Ramos (cell line): ENCODE measurements at regions not wholly inside any gene's neighbourhood (a gene's known extent, or its start where the extent isn't known, plus 50 kb on each side); places are given as distances from the start of the nearest gene placed in this dataset.

Source experiments
- in situ Hi-C: fragments of 300-500 bp; cut with MboI; formaldehyde crosslinking; loops from one replicate; pipeline ENCODE4 v1.14.3; 2022; ENCODE audit warnings: low sequenced_read_pairs; ENCODE audit not compliant: unreplicated experiment

DNA sequence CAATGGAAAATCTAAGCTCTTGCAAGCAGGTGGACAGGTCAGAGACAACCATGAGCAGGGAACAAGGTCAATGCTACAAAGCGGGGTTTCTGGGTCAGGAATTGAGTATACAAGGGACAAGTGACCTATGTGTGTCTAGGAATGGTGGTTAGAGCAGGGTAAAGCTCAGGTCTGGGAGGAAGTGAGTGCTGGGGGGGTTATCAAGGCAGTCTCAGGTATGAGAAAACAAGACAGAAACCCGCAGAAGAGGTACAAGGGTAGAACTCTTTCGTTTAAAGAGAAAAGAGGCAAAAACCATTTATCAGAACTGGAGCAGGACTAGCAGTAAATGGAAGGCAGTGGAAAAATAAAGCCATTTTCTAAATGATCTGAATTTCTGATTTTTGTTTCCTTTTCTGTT lies 298.4 kb downstream of the ALDH8A1 start:
- in situ Hi-C loops: no loop called here

DNA sequence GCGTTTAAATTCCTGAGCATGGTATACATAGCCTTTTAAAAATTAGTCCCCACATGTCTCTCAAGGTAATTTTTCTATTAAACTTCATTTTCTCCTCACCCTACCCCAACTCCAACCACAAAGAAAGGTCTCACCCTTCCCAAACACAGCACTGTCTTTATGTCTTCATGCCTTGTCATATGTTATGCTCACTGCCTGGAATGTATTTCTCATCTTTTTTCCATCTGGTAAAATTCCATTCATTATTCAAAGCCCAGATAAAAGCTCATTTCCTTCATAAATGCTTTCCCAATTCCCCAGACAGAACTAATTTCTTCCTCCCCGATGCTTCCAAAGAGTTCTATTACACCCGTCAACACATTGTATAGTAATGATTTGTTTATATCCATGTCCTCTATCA lies 302.0 kb downstream of the ALDH8A1 start:
- in situ Hi-C loops: loop anchor here (25.0 kb wide), 1 partner anchor 289 kb away; no protein-coding TSS in a partner anchor

DNA sequence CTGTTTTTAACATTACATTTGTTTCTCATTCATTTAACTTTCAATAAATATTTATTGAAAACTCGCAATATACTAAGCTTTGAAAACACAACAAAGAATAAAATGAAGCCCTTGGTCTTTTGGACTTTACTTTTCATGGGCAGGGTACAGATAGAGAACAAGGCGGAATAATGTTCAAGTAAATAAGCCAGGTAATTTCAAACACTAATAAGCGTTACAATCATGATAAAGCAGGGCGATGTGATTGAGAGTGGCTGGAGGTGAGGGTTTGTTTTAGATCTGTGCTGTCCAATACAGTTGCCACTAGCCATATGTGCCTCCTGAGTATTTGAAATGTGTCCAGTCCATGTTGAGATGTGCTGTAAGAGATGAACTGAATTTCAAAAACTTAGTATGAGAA lies 307.1 kb downstream of the ALDH8A1 start:
- in situ Hi-C loops: loop anchor here (25.0 kb wide), 1 partner anchor 294 kb away; no protein-coding TSS in a partner anchor

DNA sequence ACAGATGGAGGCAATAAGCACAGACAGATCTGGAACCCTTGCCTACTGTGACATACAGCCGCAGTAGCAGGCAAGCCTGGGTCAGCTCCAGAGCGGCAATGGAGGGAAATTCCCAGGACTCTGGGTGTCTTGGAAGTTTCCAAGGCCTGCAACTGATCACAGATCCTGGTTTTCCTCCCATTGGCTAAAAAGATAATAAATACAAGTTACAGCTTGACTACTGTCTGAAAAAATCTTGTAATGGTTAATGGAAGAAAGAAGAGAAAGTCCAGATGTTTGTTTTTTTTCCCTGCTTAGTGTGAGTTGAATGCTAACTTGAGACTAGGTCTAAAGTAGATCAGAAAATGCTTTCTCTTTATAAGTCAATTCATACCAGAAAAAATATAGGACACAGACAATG lies 307.6 kb downstream of the ALDH8A1 start:
- in situ Hi-C loops: loop anchor here (25.0 kb wide), 1 partner anchor 295 kb away; no protein-coding TSS in a partner anchor

DNA sequence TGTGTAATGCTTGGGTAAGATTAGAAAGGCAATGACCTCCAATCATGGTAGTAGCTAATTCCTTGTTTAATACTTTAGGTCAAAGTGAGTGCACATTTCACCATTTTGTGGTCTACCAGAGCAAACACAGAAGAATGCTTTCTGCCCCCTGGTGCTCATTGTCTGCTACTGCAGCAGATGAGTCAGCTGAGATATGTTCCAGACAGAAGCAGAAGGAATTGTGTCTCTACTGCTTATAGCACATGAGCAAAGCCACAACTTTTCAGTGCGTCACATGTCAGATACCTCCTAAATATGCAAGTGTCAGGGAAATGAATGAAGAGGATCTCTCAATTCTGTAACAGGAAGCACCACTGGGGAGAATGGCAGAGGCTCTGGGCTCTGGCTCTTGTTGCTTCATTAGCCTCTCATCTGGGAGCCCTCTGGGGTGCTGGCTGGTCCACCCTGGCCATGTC lies 308.9 kb downstream of the ALDH8A1 start:
- in situ Hi-C loops: loop anchor here (25.0 kb wide), 1 partner anchor 296 kb away; no protein-coding TSS in a partner anchor

DNA sequence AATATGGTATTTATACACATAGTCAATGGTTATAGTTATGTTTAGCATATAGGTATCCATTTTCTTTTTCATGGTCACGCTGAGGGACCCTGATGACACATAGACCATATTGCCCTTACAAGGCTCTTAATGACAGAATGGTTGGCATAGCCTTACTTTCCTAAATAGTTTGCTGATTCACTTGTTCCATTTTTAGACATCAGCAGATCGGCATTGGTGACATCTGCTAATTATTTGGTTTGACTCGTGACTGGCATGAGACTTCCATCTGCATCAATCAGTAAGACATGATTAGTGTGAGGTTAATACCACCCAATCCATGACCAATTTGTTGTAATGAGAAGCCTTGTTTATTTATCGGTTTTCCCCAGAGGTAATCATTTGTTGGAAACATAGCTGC lies 309.7 kb downstream of the ALDH8A1 start:
- in situ Hi-C loops: loop anchor here (25.0 kb wide), 1 partner anchor 297 kb away; no protein-coding TSS in a partner anchor

DNA sequence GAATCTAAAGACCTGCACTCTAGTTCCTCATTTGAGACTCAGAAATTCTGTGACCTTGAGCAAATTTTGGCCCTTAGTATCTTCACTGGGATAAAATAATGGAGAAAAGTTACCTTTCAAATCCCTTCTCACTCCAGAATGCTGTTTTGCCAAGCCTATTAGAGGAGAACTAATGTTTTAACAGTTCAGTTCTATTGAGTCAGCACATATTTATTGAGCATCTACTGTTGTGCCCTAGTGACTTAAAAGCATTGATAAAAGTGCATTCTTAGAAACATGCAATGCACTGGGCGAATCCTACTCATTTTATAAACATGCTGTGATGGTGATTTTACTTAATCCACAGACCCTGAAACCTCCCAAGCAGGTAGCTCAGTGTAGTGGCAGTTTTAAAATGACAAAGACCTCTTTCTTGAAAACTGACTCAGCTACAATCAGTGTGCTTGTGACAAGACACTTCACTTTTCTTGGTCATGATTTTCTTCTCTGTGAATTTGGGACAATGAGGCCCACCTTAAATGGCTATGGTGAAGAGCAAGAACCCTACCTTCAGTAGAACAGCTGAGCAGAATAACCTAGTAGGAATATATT lies 312.0 kb downstream of the ALDH8A1 start:
- in situ Hi-C loops: loop anchor here (10.0 to 25.0 kb wide), 2 partner anchors 299 to 473 kb away; no protein-coding TSS in a partner anchor

DNA sequence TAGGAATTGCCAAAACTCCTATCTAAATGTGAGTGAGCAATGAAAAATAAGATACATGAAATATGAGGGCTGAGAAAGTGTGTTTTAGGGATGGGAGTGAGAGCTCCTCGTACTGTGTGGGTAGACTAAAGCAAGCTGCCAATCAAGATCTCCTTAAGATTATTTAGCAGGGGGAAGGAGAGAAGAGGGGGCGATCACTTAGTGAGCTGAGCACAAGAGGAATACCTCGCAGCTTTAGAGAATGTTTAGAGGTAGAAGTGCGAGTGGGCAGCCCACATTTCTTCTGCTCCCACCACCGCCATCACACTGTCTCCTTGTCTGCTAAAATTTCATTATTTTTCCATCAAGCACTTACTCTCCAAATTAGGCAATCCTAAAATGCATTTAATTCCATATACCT lies 312.6 kb downstream of the ALDH8A1 start:
- in situ Hi-C loops: loop anchor here (10.0 to 25.0 kb wide), 2 partner anchors 300 to 472 kb away; no protein-coding TSS in a partner anchor

DNA sequence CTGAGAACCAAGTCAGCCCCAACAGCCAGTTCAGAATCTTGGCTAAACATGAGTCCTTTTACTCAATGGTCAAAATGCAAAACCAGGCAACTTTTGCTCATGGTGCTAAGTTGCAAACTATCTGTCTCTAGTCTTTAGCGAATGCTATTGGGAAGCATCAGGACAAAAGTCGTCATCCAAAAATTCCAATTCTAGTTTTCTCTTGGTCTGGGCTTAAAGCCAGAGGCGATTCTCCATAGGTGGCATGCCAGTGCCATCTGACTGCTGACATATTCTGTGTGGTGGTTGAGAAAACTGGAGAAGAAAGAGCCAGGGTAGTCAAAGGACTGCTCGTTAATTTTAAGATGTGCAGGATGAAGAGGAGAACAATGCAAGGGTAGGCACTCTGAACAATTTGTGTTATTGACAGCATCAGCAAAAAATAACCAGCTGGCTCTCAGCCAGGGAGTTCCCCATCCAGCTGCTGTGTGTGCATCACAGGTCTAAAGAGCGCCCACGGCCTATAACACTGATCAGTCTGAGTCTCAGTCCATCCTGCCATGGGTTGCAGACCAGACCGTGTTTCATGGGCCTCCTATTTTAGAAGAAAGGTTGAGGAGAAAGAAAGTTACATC lies 313.6 kb downstream of the ALDH8A1 start:
- in situ Hi-C loops: loop anchor here (10.0 to 25.0 kb wide), 2 partner anchors 301 to 471 kb away; no protein-coding TSS in a partner anchor

DNA sequence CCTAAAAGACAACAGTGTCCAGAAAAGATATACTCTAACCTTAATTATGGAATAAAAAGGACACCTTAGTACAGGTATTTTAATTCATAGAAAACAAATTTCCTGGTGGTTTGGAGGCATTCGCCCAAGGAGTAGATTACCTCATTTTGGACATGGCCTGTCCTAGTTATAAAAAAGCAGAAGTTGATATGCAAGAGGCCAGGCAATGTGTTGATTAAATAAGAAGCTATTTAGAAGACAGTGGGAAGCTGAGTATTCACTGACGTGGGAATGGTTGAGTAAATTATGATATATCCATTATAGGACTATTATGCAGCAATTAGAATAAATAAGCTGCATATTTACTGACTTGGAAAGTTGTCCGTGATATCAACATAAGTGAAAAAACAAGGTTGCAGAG lies 314.9 kb downstream of the ALDH8A1 start:
- in situ Hi-C loops: loop anchor here (10.0 to 25.0 kb wide), 2 partner anchors 302 to 470 kb away; no protein-coding TSS in a partner anchor

DNA sequence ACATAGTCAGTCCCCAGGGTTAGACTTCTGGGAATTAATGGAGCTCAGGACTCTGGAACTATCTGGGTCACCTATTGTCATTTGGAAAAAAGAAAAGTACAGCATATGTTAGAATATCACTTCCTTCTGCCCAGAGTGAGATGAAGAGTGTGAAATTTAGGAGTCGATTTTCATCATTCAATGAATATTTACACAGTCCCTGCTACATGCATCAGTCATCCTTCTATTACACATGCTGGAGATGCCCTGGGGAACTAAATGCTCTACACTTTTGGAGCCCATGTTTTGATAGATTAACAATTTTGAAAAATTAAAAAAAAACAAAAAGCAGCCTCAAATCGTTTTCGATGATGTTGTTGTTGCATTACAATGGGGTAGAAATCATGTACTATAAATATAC lies 315.4 kb downstream of the ALDH8A1 start:
- in situ Hi-C loops: loop anchor here (10.0 to 25.0 kb wide), 2 partner anchors 303 to 470 kb away; no protein-coding TSS in a partner anchor

DNA sequence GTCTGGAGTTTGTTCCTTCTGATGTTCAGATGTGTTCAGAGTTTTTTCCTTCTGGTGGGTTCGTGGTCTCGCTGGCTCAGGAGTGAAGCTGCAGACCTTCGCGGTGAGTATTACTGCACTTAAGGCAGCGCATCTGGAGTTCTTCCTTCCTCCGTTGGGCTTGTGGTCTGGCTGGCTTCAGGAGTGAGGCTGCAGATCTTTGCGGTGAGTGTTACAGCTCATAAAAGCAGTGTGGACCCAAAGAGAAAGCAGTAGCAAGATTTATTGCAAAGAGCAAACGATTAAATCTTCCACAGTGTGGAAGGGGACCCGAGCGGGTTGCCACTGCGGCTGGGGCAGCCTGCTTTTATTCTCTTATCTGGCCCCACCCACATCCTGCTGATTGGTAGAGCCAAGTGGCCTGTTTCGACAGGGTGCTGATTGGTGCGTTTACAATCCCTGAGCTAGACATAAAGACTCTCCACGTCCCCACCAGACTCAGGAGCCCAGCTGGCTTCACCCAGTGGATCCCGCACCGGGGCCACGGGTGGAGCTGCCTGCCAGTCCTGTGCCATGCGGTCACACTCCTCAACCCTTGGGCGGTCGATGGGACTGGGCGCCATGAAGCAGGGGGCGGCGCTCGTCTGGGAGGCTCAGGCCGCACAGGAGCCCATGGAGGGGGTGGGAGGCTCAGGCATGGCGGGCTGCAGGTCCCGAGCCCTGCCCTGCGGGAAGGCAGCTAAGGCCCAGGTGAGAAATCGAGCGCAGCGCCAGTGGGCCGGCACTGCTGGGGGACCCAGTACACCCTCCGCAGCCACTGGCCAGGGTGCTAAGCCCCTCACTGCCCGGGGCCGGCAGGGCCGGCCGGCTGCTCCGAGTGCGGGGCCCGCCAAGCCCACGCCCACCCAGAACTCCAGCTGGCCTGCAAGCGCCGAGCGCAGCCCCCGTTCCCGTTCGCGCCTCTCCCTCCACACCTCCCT lies 315.3 kb upstream of the SGK1 start:
- in situ Hi-C loops: loop anchor here (10.0 to 25.0 kb wide), 2 partner anchors 304 to 468 kb away; no protein-coding TSS in a partner anchor

DNA sequence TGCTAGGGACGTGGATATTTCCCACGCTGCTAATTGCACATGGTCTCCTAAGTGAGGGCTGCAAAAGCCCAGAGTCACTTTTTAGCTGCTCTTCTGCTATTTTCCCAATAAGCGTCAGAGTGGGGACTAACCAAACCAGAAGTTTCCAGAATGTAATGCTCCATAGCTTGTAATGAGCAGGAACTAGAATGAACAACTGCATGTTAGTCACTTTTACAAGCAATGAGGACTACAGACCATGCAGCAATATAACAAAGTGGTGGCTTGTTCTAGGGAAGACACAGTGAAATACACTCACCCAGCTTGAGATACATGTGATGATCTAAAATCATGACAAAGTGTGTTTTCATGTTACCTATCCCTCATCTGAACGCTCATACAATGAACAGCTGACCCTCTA lies 314.1 kb upstream of the SGK1 start:
- in situ Hi-C loops: loop anchor here (10.0 to 25.0 kb wide), 2 partner anchors 305 to 467 kb away; no protein-coding TSS in a partner anchor

DNA sequence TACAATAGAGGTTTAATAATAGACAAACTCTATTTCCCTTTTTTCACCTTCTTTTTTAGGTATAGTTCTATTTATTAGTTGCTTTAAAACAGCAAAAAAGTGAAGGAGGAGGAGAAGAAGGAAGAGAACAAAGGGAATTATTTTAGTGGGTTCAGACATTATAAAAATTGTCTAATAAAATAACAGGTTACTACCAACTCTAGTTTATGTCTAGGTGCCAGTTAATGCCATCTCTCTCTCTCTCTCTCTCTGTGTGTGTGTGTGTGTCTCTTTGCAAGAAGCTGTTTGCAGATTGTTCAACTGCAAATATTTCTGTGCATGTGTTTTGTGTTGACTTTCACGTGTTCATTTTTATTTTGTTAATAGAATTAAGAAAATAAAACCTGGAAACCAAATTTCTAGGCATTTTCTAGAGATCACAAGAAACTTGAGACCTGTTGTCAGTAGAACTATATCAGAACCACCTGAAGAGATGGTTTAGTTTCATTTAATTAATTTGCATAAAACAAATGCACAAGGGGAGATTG lies 313.5 kb upstream of the SGK1 start:
- in situ Hi-C loops: loop anchor here (10.0 to 25.0 kb wide), 2 partner anchors 306 to 467 kb away; no protein-coding TSS in a partner anchor

DNA sequence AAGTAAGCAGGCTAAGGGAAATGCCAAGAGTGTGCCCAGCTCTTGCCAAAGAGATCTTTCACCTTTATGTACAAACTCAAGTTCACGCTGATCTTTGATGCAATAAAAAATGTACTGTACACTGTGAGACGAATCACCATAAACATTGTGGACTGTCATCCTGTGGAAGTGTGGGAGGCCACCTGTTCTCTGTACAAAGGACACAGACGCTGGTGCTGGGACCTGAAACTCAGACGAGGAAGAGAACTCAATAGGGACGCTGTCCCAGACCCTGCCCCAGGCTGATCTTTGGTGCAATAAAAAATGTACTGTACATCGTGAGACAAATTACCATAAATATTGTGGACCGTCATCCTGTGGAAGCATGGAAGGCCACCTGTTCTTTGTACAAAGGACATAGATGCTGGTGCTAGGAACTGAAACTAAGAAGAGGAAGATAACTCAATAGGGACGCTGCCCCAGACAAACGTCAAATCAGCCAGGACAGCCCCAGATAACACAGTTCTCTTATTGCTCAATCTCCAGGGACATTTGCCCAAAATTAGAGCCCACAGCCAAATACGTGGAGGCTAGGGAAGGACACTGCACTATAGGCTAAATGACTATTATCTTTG lies 312.7 kb upstream of the SGK1 start:
- in situ Hi-C loops: loop anchor here (10.0 to 25.0 kb wide), 2 partner anchors 307 to 466 kb away; no protein-coding TSS in a partner anchor

DNA sequence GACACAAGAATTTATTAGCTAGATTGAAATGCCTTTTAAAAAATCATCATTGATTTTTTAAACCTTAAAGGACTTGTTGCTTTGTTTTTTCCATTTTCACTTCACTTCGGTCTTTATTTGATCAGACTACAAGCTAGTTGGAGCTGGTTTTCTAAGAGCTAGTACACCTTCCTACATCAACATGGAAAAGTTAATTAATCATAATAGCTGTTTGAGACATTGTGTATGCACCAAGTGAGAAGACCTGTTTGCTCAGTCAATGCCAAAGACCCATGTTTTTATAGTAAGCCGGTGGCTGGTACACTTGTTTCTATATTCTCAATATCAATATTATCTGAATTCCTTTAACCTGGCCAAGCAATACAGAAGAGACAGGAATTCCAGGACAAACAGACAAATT lies 310.2 kb upstream of the SGK1 start:
- in situ Hi-C loops: loop anchor here (25.0 kb wide), 1 partner anchor 309 kb away; no protein-coding TSS in a partner anchor

DNA sequence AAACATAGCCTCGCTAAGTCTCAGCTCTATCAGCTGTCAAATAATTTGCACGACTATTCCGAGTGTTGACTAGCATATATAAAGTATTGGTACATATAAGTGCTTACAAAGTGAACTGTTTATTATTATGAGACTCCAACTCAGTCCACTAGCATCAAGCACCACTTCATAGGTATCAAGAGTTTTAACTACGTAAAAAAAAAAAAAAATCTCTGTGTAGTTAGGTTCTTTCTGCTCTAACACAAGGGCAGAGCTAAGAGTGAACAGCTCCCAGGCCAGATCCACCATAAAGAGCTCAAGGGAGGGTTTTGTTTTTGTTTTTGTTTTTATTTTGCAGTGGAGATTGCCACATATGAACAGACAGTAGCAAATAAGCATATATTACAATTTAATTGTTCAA lies 309.8 kb upstream of the SGK1 start:
- in situ Hi-C loops: loop anchor here (25.0 kb wide), 1 partner anchor 310 kb away; no protein-coding TSS in a partner anchor

DNA sequence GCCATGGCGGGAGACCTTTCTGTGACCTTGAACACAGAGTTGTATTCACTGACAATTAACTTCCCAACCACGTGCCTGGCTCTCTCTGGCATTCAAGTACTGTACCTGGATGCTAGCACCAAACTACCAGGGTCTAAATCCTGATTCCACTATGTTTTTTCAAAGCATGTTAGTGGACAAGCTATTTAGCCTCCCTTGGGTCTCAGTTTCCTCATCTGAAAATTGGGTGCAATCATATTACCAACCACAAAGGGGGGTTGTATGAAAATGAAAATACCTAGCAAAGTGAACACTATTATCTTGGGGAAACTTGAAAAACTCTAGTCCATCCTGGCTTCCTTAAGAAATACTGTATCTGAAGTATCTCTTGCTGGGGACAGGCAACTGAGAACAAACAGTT lies 308.7 kb upstream of the SGK1 start:
- in situ Hi-C loops: loop anchor here (25.0 kb wide), 1 partner anchor 311 kb away; no protein-coding TSS in a partner anchor

DNA sequence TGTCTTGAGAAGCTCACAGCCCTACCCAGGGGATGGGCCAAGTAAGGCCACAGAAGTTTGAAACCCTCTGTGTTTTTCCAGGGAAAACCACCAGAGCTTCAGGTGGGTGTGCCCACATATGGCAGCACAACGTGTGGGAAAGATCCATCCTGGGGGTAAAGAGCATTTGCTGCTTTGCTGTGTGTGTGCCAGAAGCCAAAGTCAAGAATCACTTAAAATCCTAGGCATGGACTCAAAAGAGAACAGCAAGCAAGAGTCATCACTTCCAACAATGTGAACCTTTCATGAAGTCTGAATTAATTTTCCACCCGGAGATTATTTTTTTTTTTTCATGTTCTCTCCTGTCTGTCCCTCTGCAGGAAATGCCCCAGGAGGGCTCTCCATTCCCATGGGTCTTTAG lies 308.2 kb upstream of the SGK1 start:
- in situ Hi-C loops: loop anchor here (25.0 kb wide), 1 partner anchor 311 kb away; no protein-coding TSS in a partner anchor
